ENCODE measurements at regions not wholly inside any gene's neighbourhood (a gene's known extent, or its start where the extent isn't known, plus 50 kb on each side); places are given as distances from the start of the nearest gene placed in this dataset.

DNA sequence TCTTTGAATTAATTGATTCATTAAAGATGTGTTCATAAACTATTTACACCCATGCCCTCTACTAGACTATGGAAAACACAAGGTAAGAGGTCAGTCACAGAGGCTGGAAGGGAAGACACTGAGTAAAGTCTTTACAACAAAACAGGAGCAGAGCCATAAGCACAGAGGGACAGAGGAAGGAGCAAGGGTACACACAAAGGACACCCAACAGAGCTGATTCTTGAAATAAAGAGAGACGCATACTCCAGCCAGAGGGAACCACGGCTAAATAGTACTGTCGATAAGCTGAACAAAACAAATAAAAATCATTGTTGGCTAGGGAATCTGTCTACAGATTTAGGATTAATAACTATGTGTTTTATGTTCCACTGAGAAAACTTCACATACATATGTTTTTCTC, 289.2 kb downstream of the EFNB2 start:
- no peak for DNase-seq
- H3K27me3 ChIP-seq: no peaks in the 10 kb centered on the region
- no peak overlapping the region for H3K4me3 ChIP-seq (replicated peaks in 1 of 3)
- no peaks in the 10 kb centered on the region for H3K9me3 ChIP-seq
- no peak overlapping the region for H3K27ac ChIP-seq
- no peaks in the 10 kb centered on the region for H3K36me3 ChIP-seq
- 89 to 93% methylated on average over 3 of the region's 3 CpGs for WGBS, 2 donors
- intact Hi-C loops (cut with DNase I): no loop called here
- TF ChIP-seq POLR2A (IDR thresholded peaks at IDR 0.05): no peak
- TF ChIP-seq, protein P1, sequence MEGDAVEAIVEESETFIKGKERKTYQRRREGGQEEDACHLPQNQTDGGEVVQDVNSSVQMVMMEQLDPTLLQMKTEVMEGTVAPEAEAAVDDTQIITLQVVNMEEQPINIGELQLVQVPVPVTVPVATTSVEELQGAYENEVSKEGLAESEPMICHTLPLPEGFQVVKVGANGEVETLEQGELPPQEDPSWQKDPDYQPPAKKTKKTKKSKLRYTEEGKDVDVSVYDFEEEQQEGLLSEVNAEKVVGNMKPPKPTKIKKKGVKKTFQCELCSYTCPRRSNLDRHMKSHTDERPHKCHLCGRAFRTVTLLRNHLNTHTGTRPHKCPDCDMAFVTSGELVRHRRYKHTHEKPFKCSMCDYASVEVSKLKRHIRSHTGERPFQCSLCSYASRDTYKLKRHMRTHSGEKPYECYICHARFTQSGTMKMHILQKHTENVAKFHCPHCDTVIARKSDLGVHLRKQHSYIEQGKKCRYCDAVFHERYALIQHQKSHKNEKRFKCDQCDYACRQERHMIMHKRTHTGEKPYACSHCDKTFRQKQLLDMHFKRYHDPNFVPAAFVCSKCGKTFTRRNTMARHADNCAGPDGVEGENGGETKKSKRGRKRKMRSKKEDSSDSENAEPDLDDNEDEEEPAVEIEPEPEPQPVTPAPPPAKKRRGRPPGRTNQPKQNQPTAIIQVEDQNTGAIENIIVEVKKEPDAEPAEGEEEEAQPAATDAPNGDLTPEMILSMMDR (IDR thresholded peaks at IDR 0.05): no peak
- H3K4me1 ChIP-seq: no peaks in the 10 kb centered on the region

DNA sequence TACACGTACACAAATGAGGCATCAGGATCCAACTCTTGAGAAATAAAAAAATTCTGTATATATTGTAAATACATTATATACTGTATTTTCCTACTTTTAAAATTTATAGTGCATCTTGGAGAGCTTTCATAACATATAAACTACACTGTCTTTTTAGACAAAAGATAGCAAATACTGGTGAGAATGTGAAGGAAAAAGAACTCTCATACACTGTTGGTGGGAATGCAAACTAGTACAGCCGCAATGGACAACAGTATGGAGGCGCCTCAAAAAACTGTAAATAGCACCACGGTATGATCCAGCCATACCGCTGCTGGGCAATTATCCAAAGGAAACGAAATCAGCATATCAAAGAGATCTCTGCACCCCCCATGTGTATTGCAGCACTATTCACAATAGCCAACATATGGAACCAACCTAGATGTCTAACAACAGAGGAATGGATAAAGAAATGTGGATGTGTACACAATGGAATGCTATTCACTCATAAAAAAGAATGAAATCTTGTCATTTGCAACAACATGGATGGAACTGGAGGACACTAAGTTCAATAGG, 292.4 kb downstream of the EFNB2 start:
- no peak for DNase-seq
- intact Hi-C loops (cut with DNase I): no loop called here
- no peak overlapping the region for H3K27ac ChIP-seq
- no peaks in the 10 kb centered on the region for H3K36me3 ChIP-seq
- H3K4me3 ChIP-seq (replicated peaks in 1 of 3): no peak overlapping the region
- no peaks in the 10 kb centered on the region for H3K4me1 ChIP-seq
- WGBS, 2 donors: 91 to 92% methylated on average over 6 of the region's 6 CpGs
- no peak for TF ChIP-seq POLR2A (IDR thresholded peaks at IDR 0.05)
- TF ChIP-seq, protein P1 (IDR thresholded peaks at IDR 0.05): no peak
- no peaks in the 10 kb centered on the region for H3K9me3 ChIP-seq
- H3K27me3 ChIP-seq: no peaks in the 10 kb centered on the region

- no peak for TF ChIP-seq POLR2A (IDR thresholded peaks at IDR 0.05)
- TF ChIP-seq, protein P1 (IDR thresholded peaks at IDR 0.05): no peak
- H3K27me3 ChIP-seq: no peaks in the 10 kb centered on the region
- no peaks in the 10 kb centered on the region for H3K36me3 ChIP-seq
- 84 to 93% methylated on average over 10 of the region's 10 CpGs for WGBS, 2 donors
- no peak overlapping the region for H3K27ac ChIP-seq
- no peaks in the 10 kb centered on the region for H3K9me3 ChIP-seq
- intact Hi-C loops (cut with DNase I): no loop called here
- no peak overlapping the region for H3K4me3 ChIP-seq (replicated peaks in 1 of 3)
- no peaks in the 10 kb centered on the region for H3K4me1 ChIP-seq
- DNase-seq: no peak
Measured at GRCh38 chr13:106241974-106242953, 293.2 kb downstream of the EFNB2 start.

DNA sequence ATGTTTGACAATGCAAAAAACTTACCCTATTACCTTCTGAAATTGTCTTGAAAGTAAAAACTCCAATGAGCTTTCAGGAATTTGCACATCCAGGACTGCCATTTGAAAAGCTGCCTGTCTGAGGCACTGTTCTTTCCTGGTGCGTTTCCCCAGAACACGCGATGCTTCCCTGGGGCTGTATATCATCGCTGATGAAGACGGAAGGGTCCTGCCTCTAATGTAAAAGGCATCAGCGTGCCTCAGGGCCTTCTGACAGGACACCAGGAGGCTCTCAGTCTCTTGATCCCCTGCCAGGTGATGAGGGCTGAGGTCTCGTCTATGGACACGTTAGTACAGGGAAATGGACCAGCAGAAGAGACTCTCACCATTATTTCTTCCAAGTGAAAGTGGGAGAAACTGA, 296.8 kb downstream of the EFNB2 start:
- intact Hi-C loops (cut with DNase I): no loop called here
- WGBS, 2 donors: 92 to 94% methylated on average over 8 of the region's 8 CpGs
- no peak for TF ChIP-seq POLR2A (IDR thresholded peaks at IDR 0.05)
- TF ChIP-seq, protein P1 (IDR thresholded peaks at IDR 0.05): no peak

DNA sequence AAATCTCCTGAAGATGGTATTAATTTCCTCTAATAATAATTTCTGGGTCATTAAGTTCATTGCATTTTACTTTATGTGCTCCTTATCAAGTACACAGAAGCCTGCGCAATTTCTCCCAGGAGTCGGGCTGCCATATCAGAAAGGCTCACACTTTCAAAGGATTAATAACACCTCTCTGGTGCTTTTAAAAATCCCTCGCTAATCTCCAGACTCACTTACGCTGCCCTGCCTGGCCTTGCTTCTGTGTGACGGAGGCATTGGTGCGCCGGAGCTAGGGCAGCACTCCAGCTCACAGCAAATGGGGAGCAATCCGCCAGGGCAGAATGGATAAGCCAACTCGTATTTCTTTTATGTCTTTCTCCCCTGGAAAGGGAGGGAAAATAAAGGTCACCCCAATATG, 300.8 kb downstream of the EFNB2 start:
- H3K4me1 ChIP-seq: peaks cover 0 to 6% of the 10 kb centered on the region in 2 donors
- no peaks in the 10 kb centered on the region for H3K9me3 ChIP-seq
- TF ChIP-seq POLR2A (IDR thresholded peaks at IDR 0.05): no peak
- TF ChIP-seq, protein P1 (IDR thresholded peaks at IDR 0.05): no peak
- H3K27ac ChIP-seq: no peak overlapping the region
- no peaks in the 10 kb centered on the region for H3K36me3 ChIP-seq
- intact Hi-C loops (cut with DNase I): no loop called here
- H3K27me3 ChIP-seq: no peaks in the 10 kb centered on the region
- no peak for DNase-seq
- 85% methylated on average over 9 of the region's 9 CpGs for WGBS, 2 donors
- no peak overlapping the region for H3K4me3 ChIP-seq (replicated peaks in 1 of 3)

More for the DNA sequence above, 296.8 kb downstream of the EFNB2 start:
- H3K27me3 ChIP-seq: no peaks in the 10 kb centered on the region
- H3K4me1 ChIP-seq: no peaks in the 10 kb centered on the region
- DNase-seq: no peak
- no peaks in the 10 kb centered on the region for H3K36me3 ChIP-seq
- H3K4me3 ChIP-seq (replicated peaks in 1 of 3): no peak overlapping the region
- H3K27ac ChIP-seq: no peak overlapping the region
- H3K9me3 ChIP-seq: no peaks in the 10 kb centered on the region

Measured in thyroid gland (tissue), 4 donors.